T47D (cell line): ENCODE measurements at regions not wholly inside any gene's neighbourhood (a gene's known extent, or its start where the extent isn't known, plus 50 kb on each side); places are given as distances from the start of the nearest gene placed in this dataset.

Experiments
- DNase-seq, 2 experiments: peaks; one replicate each; pipeline versions ENCODE4 v3.0.0 to v3.0.0-alpha.2; 2011 to 2012; ENCODE audit warnings: low read depth in 1 of 2, low spot score in 1 of 2
- JUND ChIP-seq: IDR thresholded peaks from 2 replicates; pipeline ENCODE4 v1.6.1; 2012; ENCODE audit warnings: low read depth
- in situ Hi-C: cut with HindIII; loops from 2 replicates; pipeline ENCODE4 v1.10.0; 2016; ENCODE audit warnings: low sequenced_read_pairs, low pct_unique_long_range_greater_than_20kb

- TF ChIP-seq JUND = no peak
- DNase-seq = no peak
- in situ Hi-C loops = no loop called here
These were observed 1700.1 kb upstream of the PRR20A start for GRCh38 chr13:55440465-55441085.

- in situ Hi-C loops = no loop called here
- TF ChIP-seq JUND = no peak
- no peak for DNase-seq
These were observed 1676.5 kb upstream of the PRR20A start for GRCh38 chr13:55464222-55464621.

GRCh38 chr13:55467476-55467875 is 1673.2 kb upstream of the PRR20A start:
- DNase-seq = no peak
- no peak for TF ChIP-seq JUND
- in situ Hi-C loops = no loop called here

GRCh38 chr13:55483626-55484158 is 1657.0 kb upstream of the PRR20A start:
- no peak for TF ChIP-seq JUND
- DNase-seq = no peak
- in situ Hi-C loops = no loop called here

GRCh38 chr13:55493297-55493696 is 1647.4 kb upstream of the PRR20A start:
- DNase-seq = no peak
- no peak for TF ChIP-seq JUND
- in situ Hi-C loops = no loop called here

GRCh38 chr13:55497486-55497885 is 1643.2 kb upstream of the PRR20A start:
- TF ChIP-seq JUND = no peak
- DNase-seq = no peak
- in situ Hi-C loops = no loop called here

GRCh38 chr13:55500694-55501093 is 1640.0 kb upstream of the PRR20A start:
- no peak for DNase-seq
- no peak for TF ChIP-seq JUND
- in situ Hi-C loops = no loop called here

- no peak for TF ChIP-seq JUND
- no peak for DNase-seq
These were observed 1624.1 kb upstream of the PRR20A start for GRCh38 chr13:55516610-55517009.

GRCh38 chr13:55517312-55517711 is 1623.4 kb upstream of the PRR20A start:
- no peak for TF ChIP-seq JUND
- in situ Hi-C loops = no loop called here

More at GRCh38 chr13:55516610-55517009, 1624.1 kb upstream of the PRR20A start:
- in situ Hi-C loops = no loop called here

GRCh38 chr13:55528434-55528833 is 1612.3 kb upstream of the PRR20A start:
- in situ Hi-C loops = no loop called here
- no peak for TF ChIP-seq JUND
- DNase-seq = no peak

More at GRCh38 chr13:55517312-55517711, 1623.4 kb upstream of the PRR20A start:
- peak in 1 of 2 experiments; percentile 30 for DNase-seq

- TF ChIP-seq JUND = no peak
- no peak for DNase-seq
- in situ Hi-C loops = no loop called here
These were observed 1606.4 kb upstream of the PRR20A start for GRCh38 chr13:55534306-55534705.

GRCh38 chr13:55538424-55538823 is 1602.3 kb upstream of the PRR20A start:
- DNase-seq = no peak
- no peak for TF ChIP-seq JUND
- in situ Hi-C loops = no loop called here

GRCh38 chr13:55543053-55543452 is 1597.7 kb upstream of the PRR20A start:
- TF ChIP-seq JUND = no peak
- in situ Hi-C loops = no loop called here

GRCh38 chr13:55550624-55551023 is 1590.1 kb upstream of the PRR20A start:
- in situ Hi-C loops = no loop called here
- TF ChIP-seq JUND = no peak
- DNase-seq = no peak

More at GRCh38 chr13:55543053-55543452, 1597.7 kb upstream of the PRR20A start:
- DNase-seq = no peak
